H1 (cell line): ENCODE measurements at regions not wholly inside any gene's neighbourhood (a gene's known extent, or its start where the extent isn't known, plus 50 kb on each side); places are given as distances from the start of the nearest gene placed in this dataset.

Source experiments
- CTCF ChIA-PET: fragments of 300-600 bp; sonication (Branson Sonifier 250); formaldehyde crosslinking; loops from one replicate; lab custom pipeline; 2021; ENCODE audit not compliant: partially characterized antibody; lab: Charles Lee
- POLR2A ChIA-PET: fragments of 300-600 bp; sonication (Branson Sonifier 250); formaldehyde crosslinking; loops from one replicate; lab custom pipeline; 2021; ENCODE audit warnings: inconsistent platforms; ENCODE audit not compliant: partially characterized antibody; lab: Charles Lee
- DNase-seq, 2 experiments: peaks; one replicate each; pipeline versions ENCODE4 v3.0.0 to v3.0.0-alpha.2; 2010 to 2022; ENCODE audit warnings: low spot score in 2 of 2, low read depth in 1 of 2, mixed read lengths in 1 of 2
- FAIRE-seq: peaks from 2 replicates; lab custom pipeline; 2011; peaks lifted over from hg19 to GRCh38; lab: Jason Lieb, UNC
- H2AFZ ChIP-seq: 2 replicates; pipeline ENCODE4 v1.8.1; 2012; ENCODE audit warnings: low read length, inconsistent platforms
- H2AK5ac ChIP-seq: 2 replicates; pipeline ENCODE4 v1.6.1; 2013; ENCODE audit warnings: low read depth, low read length
- H2BK120ac ChIP-seq: replicated peaks from 2 replicates; pipeline ENCODE3; 2013; ENCODE audit warnings: low read depth, low read length, inconsistent platforms
- H2BK12ac ChIP-seq: 2 replicates; pipeline ENCODE4 v1.6.1; 2013; ENCODE audit warnings: low read depth, low read length
- H2BK15ac ChIP-seq: 2 replicates; pipeline ENCODE4 v1.6.1; 2013; ENCODE audit warnings: low read length
- H2BK20ac ChIP-seq: 2 replicates; pipeline ENCODE4 v1.6.1; 2013; ENCODE audit warnings: low read length
- H2BK5ac ChIP-seq: 2 replicates; pipeline ENCODE4 v1.6.1; 2013; ENCODE audit warnings: low read depth, low read length
- H3K14ac ChIP-seq: 2 replicates; pipeline ENCODE4 v1.6.1; 2013; ENCODE audit warnings: inconsistent platforms; ENCODE audit not compliant: insufficient read length
- H3K18ac ChIP-seq: 2 replicates; pipeline ENCODE4 v1.6.1; 2013; ENCODE audit warnings: low read length; ENCODE audit errors: extremely low read depth
- H3K23ac ChIP-seq: 2 replicates; pipeline ENCODE4 v1.6.1; 2013; ENCODE audit warnings: inconsistent platforms; ENCODE audit not compliant: insufficient read length
- H3K23me2 ChIP-seq: 2 replicates; pipeline ENCODE4 v1.6.1; 2013; ENCODE audit warnings: low read depth, low read length
- H3K27ac ChIP-seq: 2 replicates; pipeline ENCODE4 v1.6.1; 2011; ENCODE audit warnings: low read depth, low read length, inconsistent platforms
- H3K27me3 ChIP-seq, 4 experiments: replicated peaks in 1 of 4; 1 replicate in 1 of 4; 2 replicates in 3 of 4; pipeline versions ENCODE4 v1.6.1 to v1.8.1; 2011 to 2013; ENCODE audit warnings: low read length in 3 of 4, mild to moderate bottlenecking in 3 of 4, inconsistent platforms in 2 of 4, mixed read lengths in 2 of 4, moderate library complexity in 1 of 4; ENCODE audit not compliant: control insufficient read depth in 3 of 4, insufficient read depth in 3 of 4; ENCODE audit errors: extremely low read depth in 1 of 4
- H3K36me3 ChIP-seq, 4 experiments: 2 replicates each; pipeline versions ENCODE4 v1.6.1 to v1.8.1; 2011 to 2013; ENCODE audit warnings: mild to moderate bottlenecking in 4 of 4, low read length in 3 of 4, moderate library complexity in 2 of 4, control low read depth in 1 of 4, inconsistent platforms in 1 of 4; ENCODE audit not compliant: insufficient read depth in 4 of 4, control insufficient read depth in 2 of 4
- H3K4ac ChIP-seq: replicated peaks from 2 replicates; pipeline ENCODE3; 2013; ENCODE audit warnings: low read length, low read depth, mixed read lengths, inconsistent platforms; ENCODE audit not compliant: insufficient read length
- H3K4me1 ChIP-seq, 4 experiments: replicated peaks in 1 of 4; 1 replicate in 1 of 4; 2 replicates in 3 of 4; pipeline versions ENCODE4 v1.6.1 to v1.8.1; 2011 to 2013; ENCODE audit warnings: low read length in 3 of 4, inconsistent platforms in 2 of 4, mixed read lengths in 1 of 4; ENCODE audit not compliant: insufficient read depth in 4 of 4, control insufficient read depth in 3 of 4
- H3K4me2 ChIP-seq, 2 experiments: 2 replicates each; pipeline versions ENCODE4 v1.6.1 to v1.8.1; 2011 to 2013; ENCODE audit warnings: low read depth in 2 of 2, low read length in 2 of 2, control low read depth in 1 of 2, inconsistent platforms in 1 of 2, mild to moderate bottlenecking in 1 of 2; ENCODE audit not compliant: insufficient read depth in 1 of 2
- H3K4me3 ChIP-seq, 4 experiments: fragments of 200-600, 300-600 bp in 1 of 4; sonication (generic), shearing (Covaris generic), sonication (Bioruptor Twin) in 1 of 4; 2 replicates each; pipeline versions ENCODE4 v1.5.1 to v1.8.1; 2011 to 2016; ENCODE audit warnings: low read length in 4 of 4, low read depth in 3 of 4, control low read depth in 2 of 4, inconsistent platforms in 2 of 4, mild to moderate bottlenecking in 2 of 4, mixed read lengths in 1 of 4, moderate library complexity in 1 of 4; ENCODE audit not compliant: insufficient read depth in 2 of 4; ENCODE audit errors: extremely low read depth in 1 of 4
- H3K56ac ChIP-seq: replicated peaks from 2 replicates; pipeline ENCODE3; 2013; ENCODE audit warnings: low read depth, mild to moderate bottlenecking, mixed read lengths, low read length, inconsistent platforms; ENCODE audit not compliant: insufficient read length
- H3K79me1 ChIP-seq: 2 replicates; pipeline ENCODE4 v1.6.1; 2013; ENCODE audit warnings: low read depth, low read length, control low read depth
- H3K79me2 ChIP-seq, 2 experiments: 2 replicates each; pipeline versions ENCODE4 v1.6.1 to v1.8.1; 2012 to 2013; ENCODE audit warnings: low read length in 2 of 2, mild to moderate bottlenecking in 2 of 2, inconsistent platforms in 1 of 2; ENCODE audit not compliant: insufficient read depth in 2 of 2, control insufficient read depth in 1 of 2
- H3K9ac ChIP-seq, 4 experiments: replicated peaks in 1 of 4; 1 replicate in 1 of 4; 2 replicates in 3 of 4; pipeline versions ENCODE4 v1.6.1 to v1.8.1; 2011 to 2013; ENCODE audit warnings: low read depth in 3 of 4, low read length in 3 of 4, control low read depth in 2 of 4, mild to moderate bottlenecking in 2 of 4, moderate library complexity in 2 of 4, inconsistent platforms in 1 of 4; ENCODE audit errors: extremely low read depth in 1 of 4
- H3K9me3 ChIP-seq, 2 experiments: 2 replicates each; pipeline versions ENCODE4 v1.6.1 to v1.8.1; 2012 to 2013; ENCODE audit warnings: mild to moderate bottlenecking in 2 of 2, moderate library complexity in 2 of 2, control low read depth in 1 of 2, inconsistent platforms in 1 of 2, low read depth in 1 of 2, low read length in 1 of 2, mixed read lengths in 1 of 2; ENCODE audit not compliant: insufficient read depth in 2 of 2
- H4K20me1 ChIP-seq, 2 experiments: replicated peaks in 1 of 2; 2 replicates each; pipeline versions ENCODE3 to v1.8.1; 2011 to 2013; ENCODE audit warnings: inconsistent platforms in 2 of 2, low read length in 2 of 2, mild to moderate bottlenecking in 1 of 2; ENCODE audit not compliant: insufficient read depth in 2 of 2, control insufficient read depth in 1 of 2
- H4K5ac ChIP-seq: 2 replicates; pipeline ENCODE4 v1.6.1; 2013; ENCODE audit warnings: low read length, low read depth, mixed read lengths, inconsistent platforms; ENCODE audit not compliant: insufficient read length
- H4K8ac ChIP-seq: 2 replicates; pipeline ENCODE4 v1.8.0; 2013; ENCODE audit warnings: mild to moderate bottlenecking, moderate library complexity, low read length, inconsistent platforms; ENCODE audit not compliant: insufficient read depth; ENCODE audit errors: extremely low read depth
- H4K91ac ChIP-seq: replicated peaks from 2 replicates; pipeline ENCODE3; 2013; ENCODE audit warnings: low read length, mixed read lengths, inconsistent platforms; ENCODE audit not compliant: insufficient read length
- CBX8 ChIP-seq: fragments of 300-800, 300-1000 bp; sonication (generic); IDR thresholded peaks from 2 replicates; pipeline ENCODE4 v1.7.1; 2016; ENCODE audit warnings: low read depth, low read length, borderline replicate concordance
- CREB1 ChIP-seq: IDR thresholded peaks from 2 replicates; pipeline ENCODE4 v1.6.1; 2012; ENCODE audit warnings: inconsistent platforms
- CTCF ChIP-seq, 3 experiments: IDR thresholded peaks; 1 replicate in 2 of 3; 2 replicates in 1 of 3; pipeline versions ENCODE4 v1.5.1 to v1.6.1; 2011; ENCODE audit warnings: low read length in 3 of 3, mild to moderate bottlenecking in 3 of 3, inconsistent platforms in 2 of 3, low read depth in 1 of 3, moderate library complexity in 1 of 3; ENCODE audit not compliant: insufficient read depth in 1 of 3; ENCODE audit errors: control extremely low read depth in 1 of 3
- NANOG ChIP-seq: IDR thresholded peaks from 2 replicates; pipeline ENCODE4 v1.6.1; 2011; ENCODE audit warnings: low read length, low read depth, mild to moderate bottlenecking, inconsistent platforms; ENCODE audit not compliant: insufficient read depth, poor library complexity, severe bottlenecking
- PHF8 ChIP-seq: fragments of 200-600 bp; sonication (generic); conservative IDR thresholded peaks from 2 replicates; pipeline ENCODE4 v1.7.1; 2012; ENCODE audit warnings: low read depth, mild to moderate bottlenecking, inconsistent platforms, low read length, moderate library complexity
- RAD21 ChIP-seq, 2 experiments: IDR thresholded peaks in 1 of 2; conservative IDR thresholded peaks in 1 of 2; 2 replicates each; pipeline ENCODE4 v1.6.1; 2011; ENCODE audit warnings: low read depth in 2 of 2, low read length in 2 of 2, improper control_type of control experiment in 1 of 2, inconsistent platforms in 1 of 2, mild to moderate bottlenecking in 1 of 2, moderate library complexity in 1 of 2
- RBBP5 ChIP-seq: IDR thresholded peaks from 2 replicates; pipeline ENCODE4 v1.7.1; 2012; ENCODE audit warnings: low read depth, mild to moderate bottlenecking, inconsistent platforms, low read length, moderate library complexity, borderline replicate concordance
- SIX5 ChIP-seq: IDR thresholded peaks from 2 replicates; pipeline ENCODE4 v1.6.1; 2011; ENCODE audit warnings: mild to moderate bottlenecking, low read depth, low read length
- SRF ChIP-seq: IDR thresholded peaks from 2 replicates; pipeline ENCODE4 v1.6.1; 2011; ENCODE audit warnings: mild to moderate bottlenecking, low read depth, low read length, moderate library complexity
- TBP ChIP-seq: IDR thresholded peaks from 2 replicates; pipeline ENCODE4 v1.6.1; 2011; ENCODE audit warnings: low read depth, low read length, improper control_type of control experiment
- ZNF274 ChIP-seq: IDR thresholded peaks from 2 replicates; pipeline ENCODE4 v1.7.0; 2012; ENCODE audit warnings: low read length, borderline replicate concordance; ENCODE audit errors: extremely low read depth
- WGBS, 2 experiments: shearing (Covaris generic) in 1 of 2; methylation state at CpG; one replicate each; pipeline versions ENCODE4 v1.1.6 to v1.1.7; 2013 to 2015; ENCODE audit warnings: low lambda C conversion rate in 2 of 2, mixed read lengths in 2 of 2, inconsistent platforms in 1 of 2, low coverage in 1 of 2, missing lambda C conversion rate in 1 of 2; ENCODE audit not compliant: insufficient replicate concordance in 2 of 2, insufficient coverage in 1 of 2, insufficient read length in 1 of 2; ENCODE audit errors: extremely low coverage in 1 of 2, missing lambda C conversion rate in 1 of 2; 5-methylcytosine and 5-hydroxymethylcytosine counted together

GRCh38 chr5:145701404-145701803 lies 133.7 kb downstream of the PRELID2 start:
- no peak overlapping the region for H3K23ac ChIP-seq
- H3K4me1 ChIP-seq = no peaks in the 10 kb centered on the region
- DNase-seq (no peak), FAIRE-seq (peak; percentile 28)
- H3K18ac ChIP-seq = no peak overlapping the region
- H3K27me3 ChIP-seq = no peaks in the 10 kb centered on the region
- H3K79me1 ChIP-seq = no peaks in the 10 kb centered on the region
- no peak overlapping the region for H3K27ac ChIP-seq
- no peak overlapping the region for H2BK20ac ChIP-seq
- H3K9ac ChIP-seq = no peak overlapping the region
- no peak overlapping the region for H4K91ac ChIP-seq
- no peak overlapping the region for H2AFZ ChIP-seq
- H4K8ac ChIP-seq = no peak overlapping the region
- no peak overlapping the region for H3K4ac ChIP-seq
- H2BK5ac ChIP-seq = no peak overlapping the region
- H3K36me3 ChIP-seq = no peaks in the 10 kb centered on the region
- no peak overlapping the region for H3K4me3 ChIP-seq
- ChIA-PET POLR2A (no interaction called here), CTCF (interaction anchor here (0.6 to 1.8 kb wide), 11 partner anchors 11 to 350 kb away, joined by 3 to 6 read pairs (median 3); no protein-coding TSS in a partner anchor)
- H2BK15ac ChIP-seq = no peak overlapping the region
- WGBS, 2 experiments = 86% methylated on average over 3 of the region's 3 CpGs; no CpG with 5 or more reads in 1 of the 2 experiments
- no peak overlapping the region for H2BK120ac ChIP-seq
- H3K14ac ChIP-seq = no peak overlapping the region
- H2BK12ac ChIP-seq = no peak overlapping the region
- H4K20me1 ChIP-seq = peaks cover 0 to under 1% of the 10 kb centered on the region in 2 experiments
- H3K79me2 ChIP-seq = no peaks in the 10 kb centered on the region
- H3K9me3 ChIP-seq = no peaks in the 10 kb centered on the region
- H3K56ac ChIP-seq = no peak overlapping the region
- TF ChIP-seq PHF8 (no peak), TBP (no peak), ZNF274 (no peak), CTCF (IDR thresholded peaks at IDR 0.05; ENCODE audit: control extremely low read depth in 1 of 3, insufficient read depth in 1 of 3, low read depth in 1 of 3, low read length in 3 of 3) (peak in 2 of 3 experiments; percentile 16 to 20; a peak in 2 of 4 replicates), RAD21 (IDR thresholded peaks at IDR 0.05 in 1 of 2, conservative IDR thresholded peaks at IDR 0.05 in 1 of 2; ENCODE audit: low read depth in 2 of 2, low read length in 2 of 2) (peak in 1 of 2 experiments; percentile 26; a peak in 2 of 4 replicates), CREB1 (no peak), SIX5 (no peak), SRF (no peak), NANOG (no peak), CBX8 (no peak), RBBP5 (no peak)
- H4K5ac ChIP-seq = no peak overlapping the region
- H3K23me2 ChIP-seq = no peaks in the 10 kb centered on the region
- no peak overlapping the region for H2AK5ac ChIP-seq
- no peak overlapping the region for H3K4me2 ChIP-seq
